MM.1S (cell line): ENCODE measurements at regions not wholly inside any gene's neighbourhood (a gene's known extent, or its start where the extent isn't known, plus 50 kb on each side); places are given as distances from the start of the nearest gene placed in this dataset.

Source experiments
- DNase-seq: peaks from one replicate; pipeline ENCODE4 v3.0.0-alpha.2; 2015
- H2AFZ ChIP-seq: fragments of 300-600 bp; sonication (generic); 2 replicates; pipeline ENCODE4 v1.6.0; 2016; ENCODE audit warnings: antibody characterized with exemption, low read length
- H3F3A ChIP-seq: fragments of 300-600 bp; sonication (generic); 2 replicates; pipeline ENCODE4 v1.6.1; 2016; ENCODE audit warnings: mild to moderate bottlenecking, antibody characterized with exemption, low read length, moderate library complexity, mixed read lengths; ENCODE audit not compliant: insufficient read depth
- H3K27ac ChIP-seq: fragments of 300-600 bp; sonication (generic); 2 replicates; pipeline ENCODE4 v1.5.1; 2016; ENCODE audit warnings: mild to moderate bottlenecking, low read length
- H3K27me3 ChIP-seq: fragments of 300-600 bp; sonication (generic); replicated peaks from 2 replicates; pipeline ENCODE4 v1.6.0; 2016; ENCODE audit warnings: low read length; ENCODE audit not compliant: insufficient read depth
- H3K36me3 ChIP-seq: fragments of 300-600 bp; sonication (generic); replicated peaks from 2 replicates; pipeline ENCODE4 v1.6.1; 2016; ENCODE audit warnings: mild to moderate bottlenecking, low read length, mixed read lengths; ENCODE audit not compliant: insufficient read depth
- H3K4me1 ChIP-seq: fragments of 300-600 bp; sonication (generic); 2 replicates; pipeline ENCODE4 v1.6.1; 2016; ENCODE audit warnings: low read length, mixed read lengths
- H3K4me2 ChIP-seq: fragments of 300-600 bp; sonication (generic); 2 replicates; pipeline ENCODE4 v1.6.0; 2016; ENCODE audit warnings: low read depth, low read length
- H3K4me3 ChIP-seq: fragments of 300-600 bp; sonication (generic); 2 replicates; pipeline ENCODE4 v1.5.1; 2016; ENCODE audit warnings: low read length, mixed read lengths
- H3K79me2 ChIP-seq: fragments of 300-600 bp; sonication (generic); 2 replicates; pipeline ENCODE4 v1.6.1; 2016; ENCODE audit warnings: mixed run types, low read length, mixed read lengths
- H3K9ac ChIP-seq: fragments of 300-600 bp; sonication (generic); 2 replicates; pipeline ENCODE4 v1.6.1; 2016; ENCODE audit warnings: low read length, mixed read lengths
- H3K9me2 ChIP-seq: fragments of 300-600 bp; sonication (generic); replicated peaks from 2 replicates; pipeline ENCODE4 v1.6.1; 2016; ENCODE audit warnings: mild to moderate bottlenecking, low read length, mixed read lengths; ENCODE audit not compliant: insufficient read depth
- H3K9me3 ChIP-seq: fragments of 300-600 bp; sonication (generic); replicated peaks from 2 replicates; pipeline ENCODE4 v1.6.1; 2016; ENCODE audit warnings: mild to moderate bottlenecking, low read length, mixed read lengths; ENCODE audit not compliant: insufficient read depth
- H4K20me1 ChIP-seq: fragments of 300-600 bp; sonication (generic); 2 replicates; pipeline ENCODE4 v1.6.1; 2016; ENCODE audit warnings: mild to moderate bottlenecking, low read length, moderate library complexity, mixed read lengths; ENCODE audit not compliant: insufficient read depth
- CTCF ChIP-seq: fragments of 300-600 bp; sonication (generic); IDR thresholded peaks from 2 replicates; pipeline ENCODE4 v1.5.1; 2016; ENCODE audit warnings: antibody characterized with exemption, low read length, mixed read lengths
- EZH2 ChIP-seq: fragments of 300-600 bp; sonication (generic); optimal IDR thresholded peaks from 2 replicates; pipeline ENCODE3; 2017; ENCODE audit warnings: low read depth, mild to moderate bottlenecking, antibody characterized with exemption, low read length, mixed read lengths
- EZH2phosphoT487 ChIP-seq: fragments of 300-600 bp; sonication (generic); IDR thresholded peaks from 2 replicates; pipeline ENCODE4 v1.6.1; 2018; ENCODE audit warnings: antibody characterized with exemption, low read length

GRCh38 chr12:116654226-116654743, 83.6 kb downstream of the SPRING1 start:
- no peaks in the 10 kb centered on the region for H3K9me3 ChIP-seq
- H3K9ac ChIP-seq = no peak overlapping the region
- no peak overlapping the region for H3K4me3 ChIP-seq
- no peaks in the 10 kb centered on the region for H3K9me2 ChIP-seq
- H3K27me3 ChIP-seq = no peaks in the 10 kb centered on the region
- H3K79me2 ChIP-seq = no peaks in the 10 kb centered on the region
- H4K20me1 ChIP-seq = no peaks in the 10 kb centered on the region
- H3K27ac ChIP-seq = no peak overlapping the region
- no peak overlapping the region for H2AFZ ChIP-seq
- H3K4me2 ChIP-seq = no peak overlapping the region
- no peak for DNase-seq
- no peaks in the 10 kb centered on the region for H3K36me3 ChIP-seq
- H3K4me1 ChIP-seq = 0 out of 2 replicates have a peak, but pooled peaks cover 6% of the 10 kb centered on the region
- no peak for TF ChIP-seq CTCF
- no peak for TF ChIP-seq EZH2phosphoT487
- no peak for TF ChIP-seq EZH2
- no peaks in the 10 kb centered on the region for H3F3A ChIP-seq

GRCh38 chr12:116651089-116651488, 86.8 kb downstream of the SPRING1 start:
- H3K27ac ChIP-seq = no peak overlapping the region
- no peak overlapping the region for H3K4me3 ChIP-seq
- no peaks in the 10 kb centered on the region for H4K20me1 ChIP-seq
- H3K79me2 ChIP-seq = no peaks in the 10 kb centered on the region
- no peaks in the 10 kb centered on the region for H3K27me3 ChIP-seq
- TF ChIP-seq EZH2 (no peak), EZH2phosphoT487 (no peak), CTCF (no peak)
- H3K9ac ChIP-seq = no peak overlapping the region
- no peaks in the 10 kb centered on the region for H3K36me3 ChIP-seq
- no peaks in the 10 kb centered on the region for H3K9me3 ChIP-seq
- H3K4me1 ChIP-seq = 0 out of 2 replicates have a peak, but pooled peaks cover 6% of the 10 kb centered on the region
- no peaks in the 10 kb centered on the region for H3K9me2 ChIP-seq
- no peak overlapping the region for H3K4me2 ChIP-seq
- no peak overlapping the region for H2AFZ ChIP-seq
- no peak for DNase-seq
- no peaks in the 10 kb centered on the region for H3F3A ChIP-seq

GRCh38 chr12:116650585-116651087, 87.2 kb downstream of the SPRING1 start:
- Histone ChIP-seq H3K4me3 (no peak overlapping the region), H3K4me1 (0 out of 2 replicates have a peak, but pooled peaks cover 6% of the 10 kb centered on the region), H3K79me2 (no peaks in the 10 kb centered on the region), H2AFZ (no peak overlapping the region), H3K9me3 (no peaks in the 10 kb centered on the region), H3K27me3 (no peaks in the 10 kb centered on the region), H3K9me2 (no peaks in the 10 kb centered on the region), H4K20me1 (no peaks in the 10 kb centered on the region), H3K36me3 (no peaks in the 10 kb centered on the region), H3K27ac (no peak overlapping the region), H3K4me2 (no peak overlapping the region; the same call in 1 of the 2 replicates), H3F3A (no peaks in the 10 kb centered on the region), H3K9ac (no peak overlapping the region)
- TF ChIP-seq EZH2 (no peak), EZH2phosphoT487 (no peak), CTCF (no peak)
- no peak for DNase-seq
